ENCODE measurements at regions not wholly inside any gene's neighbourhood (a gene's known extent, or its start where the extent isn't known, plus 50 kb on each side); places are given as distances from the start of the nearest gene placed in this dataset.

DNA sequence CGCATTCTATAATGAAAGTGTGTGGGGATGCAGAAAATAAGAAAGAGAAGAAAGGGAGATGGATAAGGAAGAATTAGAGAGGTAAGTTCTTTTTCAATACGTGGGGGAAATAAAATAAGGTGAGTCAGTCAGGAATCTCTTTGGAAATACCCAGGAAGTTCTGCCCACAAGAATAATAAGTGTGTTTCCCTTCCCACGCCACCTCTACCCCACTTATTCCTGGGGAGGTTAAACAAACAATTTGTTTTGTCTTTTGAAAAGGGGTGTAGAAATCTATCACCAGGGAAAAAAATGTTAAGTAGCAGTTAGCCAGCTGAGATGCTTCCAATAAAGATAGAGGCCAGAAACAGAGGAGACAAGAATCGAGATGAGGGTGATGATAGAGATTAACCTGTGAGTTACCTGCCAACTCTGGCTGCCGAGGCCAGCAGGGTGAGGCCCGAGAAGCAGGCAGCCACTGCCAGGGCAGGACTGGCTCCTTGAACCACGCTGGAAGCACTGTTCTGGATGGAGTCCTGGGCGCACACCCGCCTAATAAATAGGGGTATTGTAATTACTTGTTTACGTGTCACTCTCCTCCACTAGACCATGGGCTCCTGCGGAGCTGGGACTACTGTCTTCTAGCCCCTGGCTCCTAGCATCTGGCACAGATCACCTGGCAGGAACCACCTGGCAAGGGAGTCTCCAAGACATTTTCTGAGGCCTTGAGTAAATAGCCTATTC lies 191.3 kb downstream of the FGFR2 start:
- DNase-seq, result no peak

DNA sequence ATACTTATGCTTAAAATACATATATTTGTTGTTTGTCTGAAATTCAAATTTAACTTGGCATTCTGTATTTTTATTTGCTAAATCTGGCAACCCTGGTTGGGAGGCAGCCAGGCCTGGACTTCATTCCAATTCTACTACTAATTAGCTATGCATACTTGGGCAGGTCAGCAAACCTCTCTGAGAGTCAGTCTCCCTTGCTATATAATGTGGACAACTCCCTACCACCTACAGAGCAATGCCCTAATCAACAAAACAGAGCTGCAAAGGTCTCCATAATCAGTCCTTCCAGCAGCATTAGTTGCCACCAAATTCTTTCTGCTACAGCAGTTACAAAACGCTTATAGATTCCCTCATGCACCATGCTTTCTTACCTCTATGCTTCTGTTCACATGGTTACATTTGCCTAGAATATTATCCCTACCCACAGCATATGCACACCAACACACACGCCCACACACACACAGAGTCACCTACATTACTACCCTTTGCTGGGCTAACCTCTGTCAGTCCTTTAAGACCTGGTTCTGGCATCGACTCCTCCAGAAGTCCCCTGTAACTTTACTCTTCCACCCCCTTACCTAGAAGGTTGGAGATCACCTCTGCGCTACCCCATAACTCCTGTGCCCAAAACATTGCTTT lies 188.7 kb downstream of the FGFR2 start:
- DNase-seq, result no peak

DNA sequence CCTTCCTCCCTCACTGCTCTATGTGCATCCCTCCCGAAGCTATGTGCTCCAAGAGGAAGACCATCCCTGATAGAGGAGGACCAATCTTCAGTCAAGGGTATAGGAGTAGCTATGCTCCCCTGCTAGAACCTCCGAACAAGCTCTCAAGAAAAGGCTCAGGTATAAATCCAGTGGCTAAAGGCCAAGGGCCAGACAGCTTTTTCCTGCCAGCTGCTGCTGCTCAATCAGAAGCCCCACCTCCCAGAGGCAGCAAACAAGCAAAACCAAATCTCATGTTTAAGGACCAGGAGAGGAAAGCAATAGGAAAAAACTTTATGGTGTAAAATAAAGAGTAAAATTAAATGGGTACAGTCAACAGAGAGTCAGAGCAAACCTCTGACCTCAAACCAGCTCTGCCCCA lies 187.2 kb downstream of the FGFR2 start:
- no peak for DNase-seq

DNA sequence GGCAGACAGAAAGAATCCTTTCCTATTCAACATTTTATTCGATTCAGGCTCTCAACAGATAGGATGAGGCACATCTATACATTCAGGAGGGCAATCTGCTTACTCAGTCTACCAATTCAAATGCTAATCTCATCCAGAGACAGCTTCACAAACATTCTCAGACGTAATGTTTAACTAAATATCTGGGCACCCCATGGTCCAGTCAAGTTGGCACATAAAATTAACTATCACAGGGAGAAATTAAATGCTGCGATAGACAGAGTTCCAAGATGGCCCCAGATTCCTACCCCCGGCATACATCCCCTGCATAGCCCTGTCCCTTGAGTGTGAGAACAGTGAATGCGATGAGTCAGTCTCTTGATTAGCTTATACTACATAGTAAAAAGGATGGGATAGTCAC lies 184.3 kb downstream of the FGFR2 start:
- no peak for DNase-seq

DNA sequence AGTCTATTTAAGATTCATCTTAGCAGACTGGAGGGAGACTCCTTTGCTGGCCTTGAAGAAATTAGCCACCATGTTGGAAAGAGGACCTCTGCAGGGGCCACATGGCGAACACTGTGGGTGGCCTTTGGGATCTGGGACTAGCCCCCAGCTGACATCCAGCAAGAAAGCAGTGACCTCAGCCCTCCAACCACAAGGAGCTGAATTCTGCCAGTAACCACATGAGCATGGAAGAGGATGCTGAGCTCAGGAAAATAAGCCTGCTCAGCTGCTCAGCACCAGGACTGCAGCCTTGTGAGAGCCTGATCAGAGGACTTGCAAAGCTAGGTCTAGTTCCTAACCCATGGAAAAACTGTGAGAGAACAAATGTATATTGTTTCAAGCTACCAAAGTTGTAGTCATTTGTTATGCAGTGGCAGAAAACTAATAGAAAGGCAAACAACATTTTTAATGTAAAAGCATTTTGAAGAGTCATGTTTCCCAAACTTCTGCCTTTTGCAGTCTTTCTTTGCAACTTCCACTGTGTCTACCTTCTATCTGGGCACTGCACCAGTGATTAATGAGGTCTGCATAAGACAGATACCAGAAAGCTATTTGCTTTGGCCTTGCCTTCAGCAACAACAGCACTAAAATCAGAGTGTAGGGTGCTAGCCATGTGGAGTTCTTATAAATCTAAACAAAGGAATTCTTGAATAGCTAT lies 183.7 kb downstream of the FGFR2 start:
- DNase-seq, result no peak

DNA sequence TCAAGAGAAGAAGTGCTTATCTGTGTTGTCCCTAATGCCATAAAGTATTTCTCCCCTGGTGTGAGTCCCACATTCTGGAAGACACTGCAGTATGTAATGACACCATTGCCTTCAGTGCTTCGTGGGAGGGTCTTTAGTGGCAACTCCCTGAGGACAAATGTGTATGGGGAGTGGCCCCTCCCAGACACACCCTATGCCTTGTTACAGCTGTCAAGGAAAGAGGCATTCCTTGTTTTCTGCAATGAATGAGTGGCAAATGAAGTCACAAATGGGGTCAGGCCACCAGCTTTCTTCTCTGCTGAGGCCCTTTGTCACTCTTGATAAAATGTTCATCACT lies 183.2 kb downstream of the FGFR2 start:
- no peak for DNase-seq

DNA sequence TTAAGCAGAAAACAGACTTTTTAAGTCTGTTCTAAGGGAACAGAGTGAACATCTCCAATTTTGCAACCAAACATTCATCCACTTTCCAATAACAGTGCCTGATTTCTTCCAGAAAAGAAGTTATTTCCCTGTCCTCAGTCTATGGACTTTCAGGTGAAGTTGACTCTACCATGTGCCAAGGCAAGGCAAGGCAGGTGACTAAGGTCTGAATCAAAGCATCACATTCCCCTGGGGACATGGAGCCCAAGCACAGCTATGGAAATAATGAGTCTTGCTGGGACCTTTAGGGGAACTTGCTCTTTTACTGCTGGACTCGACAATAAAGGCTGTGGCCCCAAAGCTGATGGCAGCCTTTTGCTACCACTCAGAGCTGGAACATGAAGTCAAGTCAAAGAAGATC lies 182.2 kb downstream of the FGFR2 start:
- DNase-seq, result no peak

DNA sequence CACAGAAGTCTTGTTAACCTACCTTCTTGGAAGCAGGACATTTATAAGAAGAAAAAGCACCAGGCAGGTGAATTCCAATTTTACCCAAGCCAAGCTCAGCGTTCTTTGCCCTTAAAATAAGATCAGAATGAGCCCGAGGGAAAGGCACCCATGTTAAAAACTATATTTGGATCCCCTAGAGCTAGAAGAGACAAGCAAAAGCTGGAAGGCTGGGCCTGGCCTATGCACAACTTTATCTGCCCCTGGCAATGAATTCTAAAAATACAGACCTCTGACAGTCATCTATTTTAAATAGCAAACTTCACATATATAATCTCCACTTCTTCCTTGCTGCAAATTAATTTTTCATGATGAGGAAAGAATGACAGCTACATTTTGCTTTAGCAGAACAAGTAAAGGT lies 180.9 kb downstream of the FGFR2 start:
- DNase-seq, result no peak

DNA sequence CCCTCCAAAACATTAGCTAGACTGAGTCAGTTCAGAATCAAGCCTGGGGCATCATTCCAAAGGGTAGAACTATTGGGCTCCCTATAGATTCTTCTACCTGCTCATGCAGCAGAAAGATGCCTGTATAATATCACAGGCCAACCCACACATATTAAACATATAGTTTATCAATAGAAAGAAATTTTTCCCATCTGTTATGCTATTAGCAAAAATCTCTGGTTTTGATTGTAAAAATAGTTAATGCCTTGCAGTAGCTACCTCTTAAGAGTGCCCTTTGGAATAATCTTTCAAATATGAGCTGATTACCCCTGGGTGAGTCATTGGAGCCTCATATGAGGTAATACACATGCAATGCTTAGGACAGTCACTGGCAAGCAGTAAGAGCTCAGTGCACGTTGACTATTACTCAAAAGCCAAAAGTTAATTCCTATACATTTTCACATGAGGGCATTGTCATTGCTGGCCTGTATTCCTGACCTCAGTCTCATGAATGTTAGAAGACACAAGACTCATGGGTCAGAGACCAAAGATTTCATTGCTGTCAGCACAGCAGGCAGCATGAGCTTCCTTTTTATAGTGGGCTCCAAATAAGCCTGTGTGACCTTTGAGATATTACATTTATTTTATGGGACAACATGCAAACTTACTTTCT lies 180.0 kb downstream of the FGFR2 start:
- DNase-seq, result no peak

DNA sequence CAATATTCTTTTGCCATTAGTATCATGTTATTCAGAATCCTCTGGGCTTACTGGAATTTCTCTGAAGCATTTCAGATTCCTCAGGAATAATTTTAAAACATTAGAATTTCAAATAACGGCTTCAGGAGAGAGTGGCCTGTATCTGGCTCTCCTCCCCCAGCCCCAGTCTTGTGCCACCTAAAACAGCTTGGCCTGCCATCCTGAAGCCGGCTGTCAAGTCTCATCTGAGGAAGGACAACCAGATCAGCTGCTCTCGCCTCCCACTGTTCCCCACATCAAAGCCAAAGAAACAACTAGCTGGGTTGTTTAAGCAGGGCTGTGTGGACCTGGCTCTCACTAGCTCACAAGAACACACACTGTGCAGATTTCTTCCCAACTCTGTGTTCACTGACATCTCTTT lies 178.2 kb downstream of the FGFR2 start:
- DNase-seq, result no peak

DNA sequence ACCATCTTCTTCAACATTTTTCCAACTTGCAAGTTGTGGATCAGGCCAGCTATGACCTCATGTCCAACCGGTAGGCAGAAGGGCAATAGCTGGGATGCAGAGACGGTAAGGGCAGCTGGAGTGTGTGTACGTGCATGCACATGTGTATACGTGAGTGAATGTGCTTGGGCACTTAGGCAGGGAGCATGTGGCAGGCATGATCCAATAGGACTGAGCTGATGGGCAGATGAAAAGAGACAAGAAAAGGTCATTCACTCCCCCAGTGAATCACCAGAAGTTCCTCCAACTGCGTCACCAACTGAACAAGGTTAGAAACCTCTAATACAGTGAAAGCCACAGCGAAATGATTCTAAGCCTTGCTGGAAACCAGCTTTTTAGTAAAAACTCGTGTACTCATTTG lies 176.1 kb downstream of the FGFR2 start:
- no peak for DNase-seq

DNA sequence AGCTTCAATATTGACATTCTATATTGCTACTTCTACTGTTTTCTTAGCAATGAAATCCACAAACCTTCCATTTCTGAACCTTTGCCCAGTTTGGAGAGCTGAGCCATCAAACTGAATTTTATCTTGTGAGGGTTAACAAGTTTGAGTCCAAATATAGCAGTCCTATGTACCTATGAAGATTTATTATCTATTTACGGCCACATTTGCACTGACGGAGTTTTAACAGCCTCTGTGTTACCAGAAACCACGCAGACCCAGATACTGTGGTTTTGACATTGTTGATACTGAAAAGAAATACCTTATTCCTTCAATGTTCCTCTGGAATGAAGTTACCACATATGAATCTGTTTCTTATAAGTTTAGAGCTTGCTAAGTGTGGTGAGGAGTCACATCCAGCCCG lies 172.6 kb downstream of the FGFR2 start:
- DNase-seq, result no peak

DNA sequence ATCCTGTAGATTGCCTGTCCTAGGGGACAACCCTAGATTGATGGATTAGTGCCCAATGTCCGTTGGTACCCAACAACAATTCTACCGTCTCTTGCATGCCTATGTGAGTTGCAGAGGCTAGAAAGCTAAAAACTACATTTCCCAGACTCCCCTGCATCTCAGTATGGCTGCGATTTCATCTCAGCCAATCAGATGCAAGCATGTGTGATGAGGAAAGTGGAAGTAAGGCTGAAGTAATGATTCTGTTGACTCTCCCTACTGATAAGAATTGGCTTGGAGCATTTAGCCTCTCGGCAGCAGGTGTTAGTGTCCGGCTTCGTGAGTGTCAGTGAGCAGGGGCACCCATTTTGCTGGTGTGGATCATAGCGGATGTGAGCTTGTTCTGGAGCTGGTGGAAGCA lies 171.9 kb downstream of the FGFR2 start:
- DNase-seq, result no peak

All from NCI-H1105 treated with DMSO at 0.1 percent for 48 hours (cell line).